Islet precursor cell (in vitro differentiated cells): ENCODE measurements at regions not wholly inside any gene's neighbourhood (a gene's known extent, or its start where the extent isn't known, plus 50 kb on each side); places are given as distances from the start of the nearest gene placed in this dataset.
"Not testable (repeated sequence)": the region's sequence is repeated elsewhere in the genome, so short reads cannot be mapped to it uniquely, and the experiment has no call there.

Source experiments
- DNase-seq: peaks from one replicate; pipeline ENCODE4 v3.0.0-alpha.2; 2018

DNA sequence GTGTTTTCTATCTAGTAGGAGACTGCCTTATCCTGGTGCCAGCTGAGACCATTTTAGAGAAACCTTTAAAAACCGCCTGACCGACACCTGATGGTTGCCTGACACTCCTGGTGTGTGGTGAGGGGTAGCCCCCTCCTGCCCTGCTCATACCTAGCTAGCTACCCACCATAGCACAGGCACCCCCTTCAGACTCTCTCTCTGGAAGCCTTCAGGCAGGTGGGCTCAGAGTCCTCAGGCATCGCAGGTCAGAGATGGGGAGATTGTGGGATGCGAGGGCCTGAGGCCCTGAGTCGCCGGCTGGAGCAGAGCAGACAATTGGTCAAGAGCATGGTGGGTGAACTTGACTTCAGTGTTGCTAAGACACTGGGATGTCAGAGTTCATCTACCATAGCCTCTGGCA is 424.6 kb downstream of the BRD1 start:
- no peak for DNase-seq

DNA sequence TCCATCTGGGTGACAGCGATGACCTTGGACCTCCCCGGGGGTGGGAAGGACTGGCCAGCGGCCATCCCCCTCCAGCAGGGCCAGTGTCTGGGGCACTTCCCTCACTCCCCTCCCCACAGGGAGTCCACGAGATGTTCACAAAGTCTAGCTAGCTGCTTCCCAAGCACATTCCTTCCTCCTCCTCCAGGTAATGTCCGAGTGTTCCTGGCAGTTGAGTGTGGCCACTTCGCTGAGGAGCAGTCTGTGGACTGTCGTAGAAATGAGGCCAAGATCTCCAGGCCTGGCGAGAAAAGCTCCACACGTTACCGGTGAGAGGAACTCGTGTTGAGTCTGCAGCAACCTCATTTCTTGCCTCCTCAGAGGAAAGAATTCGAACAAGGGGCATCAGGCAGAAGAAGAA is 425.5 kb downstream of the BRD1 start:
- peak; percentile 26 for DNase-seq

DNA sequence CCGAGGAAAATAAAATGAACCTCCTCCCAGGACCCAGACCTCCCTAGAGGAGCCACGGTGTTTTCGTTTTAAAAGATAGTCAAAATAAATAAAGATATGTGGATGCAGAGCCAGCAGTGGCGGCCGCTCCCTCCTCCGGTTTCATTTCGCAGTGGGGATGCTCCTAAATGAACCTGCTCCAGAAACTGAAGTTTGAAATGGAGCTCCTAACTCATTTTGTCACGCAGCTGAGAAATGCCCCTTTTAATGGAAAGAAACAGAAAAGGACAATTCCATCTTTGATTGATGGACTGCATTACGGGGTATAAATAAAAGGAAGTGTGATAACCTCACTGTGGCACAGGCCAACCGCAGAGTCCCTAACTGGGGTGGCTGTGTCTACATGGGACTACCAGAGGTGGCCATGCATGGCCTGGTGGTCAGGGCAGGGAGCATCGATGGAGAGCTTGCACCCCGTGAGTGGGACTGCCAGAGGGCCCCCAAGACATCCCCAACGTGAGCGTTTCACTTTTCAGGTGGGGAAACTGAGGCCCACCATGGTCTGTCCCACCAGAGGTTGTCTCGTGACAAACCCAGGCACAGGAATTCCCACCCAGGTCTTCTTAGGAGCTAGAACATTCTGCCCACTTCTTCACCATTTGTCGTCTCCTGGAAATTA is 426.6 kb downstream of the BRD1 start:
- no peak for DNase-seq

DNA sequence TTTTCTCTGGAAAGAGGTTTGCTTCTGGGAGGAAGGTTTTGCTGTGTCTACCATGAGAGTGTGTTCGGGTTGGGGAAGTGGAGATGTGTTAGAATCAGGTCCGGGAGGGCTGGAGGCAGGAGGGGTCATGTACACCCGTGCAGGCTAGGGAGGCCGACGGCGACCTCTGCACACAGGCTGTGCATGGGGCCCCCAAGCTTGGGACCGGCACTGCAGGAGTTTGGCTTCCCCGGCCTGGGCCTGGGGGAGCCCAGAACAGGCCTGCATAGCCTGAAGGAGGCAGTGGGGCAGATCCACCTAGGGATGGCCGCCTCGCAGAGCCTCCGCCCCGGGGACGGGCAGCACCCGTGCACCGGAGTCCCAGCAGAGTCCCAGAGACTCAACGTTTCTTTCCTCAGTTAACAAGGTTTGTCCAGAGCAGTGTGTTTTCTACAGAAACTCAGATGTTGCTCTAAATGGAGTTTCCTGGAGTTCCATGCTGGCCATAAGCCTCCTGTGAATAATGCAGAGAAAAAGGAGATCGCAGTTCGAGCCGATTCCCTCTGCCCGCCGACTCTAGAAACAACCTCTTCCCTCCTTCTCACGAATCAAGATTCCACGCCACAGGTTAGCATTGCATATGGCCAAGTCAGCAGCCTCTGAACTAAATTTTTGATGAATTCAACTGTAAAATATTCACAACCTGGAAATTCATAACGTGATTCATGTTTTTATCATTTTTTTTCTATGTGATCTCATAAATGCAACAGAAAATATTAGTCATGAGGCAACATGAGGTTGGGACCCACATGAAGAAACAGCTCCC is 427.3 kb downstream of the BRD1 start:
- DNase-seq = peak; percentile 34

DNA sequence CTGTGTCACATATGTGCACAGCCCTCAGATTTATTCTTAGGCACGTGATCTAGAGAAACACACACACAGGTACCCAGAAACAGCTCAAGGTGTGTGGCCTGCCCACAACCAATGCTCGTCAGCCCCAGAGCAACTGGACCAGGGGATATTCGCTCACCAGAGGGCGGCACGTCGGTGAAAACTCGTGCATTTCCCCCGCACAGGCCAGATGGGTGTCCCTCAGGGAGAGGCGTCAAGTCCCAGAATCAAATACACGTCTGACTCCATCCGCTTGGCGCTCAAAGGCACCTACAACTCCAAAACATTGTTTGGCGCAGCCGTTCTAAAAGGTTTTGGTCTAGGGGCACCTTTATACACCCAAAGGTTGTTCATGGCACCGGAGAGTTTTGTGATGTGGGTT is 429.0 kb downstream of the BRD1 start:
- DNase-seq = peak; percentile 45

DNA sequence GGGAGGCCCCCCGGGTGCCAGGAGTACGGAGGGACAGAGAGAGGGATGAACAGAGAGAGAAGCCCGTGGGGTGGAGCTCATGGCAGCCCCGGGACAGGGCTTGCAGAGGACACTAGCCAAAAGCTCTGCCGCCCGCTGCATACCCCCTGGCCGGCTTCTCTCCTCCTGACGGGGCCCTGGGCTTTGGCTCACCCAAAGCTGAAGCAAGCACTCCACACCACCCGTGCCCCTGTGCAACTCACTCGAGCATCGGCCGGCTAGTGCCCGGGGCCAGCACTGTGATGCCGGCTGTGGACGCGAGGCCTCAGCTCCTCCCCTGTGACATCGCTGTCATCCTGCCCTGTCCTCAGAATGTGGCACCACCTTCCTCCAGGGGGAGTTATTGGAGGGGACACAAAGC is 429.6 kb downstream of the BRD1 start:
- DNase-seq = peak; percentile 39

DNA sequence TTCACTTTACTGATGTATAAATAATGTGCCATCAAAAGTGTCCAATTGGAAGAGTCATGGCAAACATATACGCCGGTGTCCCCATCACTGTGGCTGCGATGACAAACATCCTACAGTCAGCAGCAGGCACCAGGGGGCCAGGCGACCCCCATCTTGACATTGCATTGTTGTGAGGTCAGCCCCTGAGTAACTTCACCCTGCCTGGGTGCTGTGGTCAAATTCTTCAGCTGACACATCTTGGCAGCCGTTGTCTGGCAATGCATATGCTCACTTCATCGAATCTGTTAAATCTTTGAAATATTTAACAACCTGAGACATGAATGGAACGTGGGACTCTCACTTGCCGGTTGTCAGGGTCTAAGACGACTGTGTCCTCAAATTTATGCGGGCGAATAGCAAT is 430.9 kb downstream of the BRD1 start:
- DNase-seq = peak; percentile 58

DNA sequence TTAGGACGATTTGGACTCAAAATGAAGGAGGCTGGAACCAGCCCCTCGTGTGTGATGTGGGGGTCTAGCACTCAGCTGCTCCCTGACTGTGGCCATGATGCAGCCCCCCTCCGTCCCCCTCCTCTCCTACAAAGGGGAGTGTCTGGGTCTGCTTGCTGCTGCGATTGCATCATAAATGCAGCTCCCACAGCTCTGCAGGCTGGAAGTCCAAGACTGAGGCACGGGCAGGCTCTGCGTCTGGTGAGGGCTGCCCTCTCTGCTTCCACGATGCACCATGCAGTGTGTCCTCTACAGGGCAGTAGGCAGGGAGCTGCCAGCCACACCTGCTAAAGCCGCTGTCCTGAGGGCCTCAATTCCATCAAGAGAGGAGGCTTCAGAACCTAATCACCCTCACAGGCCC is 432.1 kb downstream of the BRD1 start:
- peak; percentile 36 for DNase-seq

DNA sequence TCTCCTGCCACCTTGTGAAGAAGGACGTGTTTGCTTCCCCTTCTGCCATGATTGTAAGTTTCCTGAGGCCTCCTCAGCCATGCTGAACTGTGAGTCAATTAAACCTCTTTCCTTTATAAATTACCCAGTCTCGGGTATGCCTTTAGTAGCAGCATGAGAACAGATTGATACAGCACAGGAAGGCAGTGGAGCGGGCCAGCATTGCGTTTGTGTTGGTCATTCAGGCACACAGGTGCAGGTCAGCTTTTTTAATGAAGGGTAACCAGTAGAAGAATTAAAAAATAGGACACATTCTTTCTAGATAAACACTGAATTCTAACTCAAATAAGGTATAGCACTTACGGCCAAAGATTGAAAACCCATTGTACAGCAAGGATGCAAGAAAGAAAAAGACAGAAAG is 432.6 kb downstream of the BRD1 start:
- peak; percentile 9 for DNase-seq

DNA sequence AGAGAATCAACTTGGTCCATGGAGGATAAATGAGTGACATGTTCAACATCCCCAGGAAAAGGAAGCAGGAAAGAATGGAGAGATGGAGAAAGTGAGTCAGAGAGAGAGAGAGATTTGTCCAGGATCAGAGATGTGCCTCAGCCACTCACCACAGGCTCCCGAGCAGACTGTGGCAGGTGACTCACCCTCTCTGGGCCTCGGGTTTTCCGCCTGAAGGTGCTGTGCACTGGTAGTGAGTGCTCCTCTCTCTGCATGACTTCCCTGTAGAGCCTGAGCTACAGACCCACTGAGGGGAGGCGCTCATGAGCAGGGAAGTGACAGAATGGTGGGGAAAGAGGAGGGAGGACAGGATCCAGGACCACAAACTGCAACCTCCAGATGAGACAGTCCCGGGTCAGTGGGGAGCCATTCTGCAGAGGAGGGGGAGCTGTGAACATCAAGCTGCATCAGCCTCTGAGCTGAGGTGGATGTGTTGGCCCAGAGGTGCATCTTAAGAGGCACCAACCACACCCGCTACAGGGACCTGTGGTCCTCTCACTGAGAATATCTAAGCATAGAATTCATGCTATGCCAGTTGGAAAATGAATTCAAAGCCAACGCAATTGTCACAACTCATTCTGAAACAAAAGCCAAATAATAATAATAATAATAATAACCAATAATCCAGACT is 433.4 kb downstream of the BRD1 start:
- DNase-seq = peak; percentile 64

DNA sequence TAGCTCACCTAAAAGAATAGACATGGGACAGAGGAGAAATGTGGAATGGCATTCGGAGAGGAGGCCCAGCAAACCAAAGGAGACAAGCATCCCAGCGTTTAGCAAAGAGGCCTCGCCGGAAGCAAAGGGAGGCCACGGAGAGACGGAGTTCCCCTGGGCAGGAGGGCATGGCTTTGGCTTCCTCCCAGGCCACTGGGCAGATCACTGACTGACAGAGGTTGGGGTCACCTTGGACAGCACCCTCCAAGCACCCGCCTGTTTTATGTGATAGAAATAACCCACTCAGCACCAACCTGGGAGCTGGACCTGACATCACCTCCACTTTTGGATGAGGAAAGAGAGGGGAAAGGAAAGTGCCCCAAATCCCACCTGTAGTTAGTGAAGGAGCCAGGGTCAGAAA is 434.1 kb downstream of the BRD1 start:
- peak; percentile 30 for DNase-seq

DNA sequence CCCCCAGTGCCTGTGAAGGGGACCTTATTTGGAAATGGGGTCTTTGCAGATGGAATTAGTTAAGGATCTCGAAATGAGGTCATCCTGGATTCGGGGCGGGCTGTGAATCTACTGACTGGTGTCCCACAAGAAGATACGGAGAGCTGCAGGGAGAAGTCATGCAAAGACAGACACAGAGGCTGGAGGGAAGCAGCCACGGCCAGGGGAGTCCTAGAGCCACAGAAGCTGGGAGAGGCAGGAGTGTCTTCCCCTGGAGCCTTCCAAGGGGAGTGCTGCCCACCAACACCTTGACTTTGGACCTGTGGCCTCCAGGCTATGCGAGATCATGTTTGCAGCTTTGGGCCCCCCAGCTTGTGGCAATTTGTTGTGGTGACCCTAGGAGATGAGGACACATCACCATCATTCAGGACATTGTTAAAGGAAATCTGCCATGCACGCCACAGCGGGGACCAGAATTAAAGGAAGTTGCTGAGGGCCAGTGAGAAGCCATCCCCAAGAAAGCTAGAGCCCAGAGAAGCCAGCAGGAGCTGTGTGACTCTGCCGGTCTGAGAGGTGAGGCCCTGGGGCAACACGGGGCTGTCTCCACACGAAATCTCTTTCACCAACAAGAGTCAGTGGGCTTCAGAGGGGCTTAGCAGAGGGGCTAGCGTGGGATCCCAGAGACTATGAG is 434.7 kb downstream of the BRD1 start:
- DNase-seq = peak; percentile 33

DNA sequence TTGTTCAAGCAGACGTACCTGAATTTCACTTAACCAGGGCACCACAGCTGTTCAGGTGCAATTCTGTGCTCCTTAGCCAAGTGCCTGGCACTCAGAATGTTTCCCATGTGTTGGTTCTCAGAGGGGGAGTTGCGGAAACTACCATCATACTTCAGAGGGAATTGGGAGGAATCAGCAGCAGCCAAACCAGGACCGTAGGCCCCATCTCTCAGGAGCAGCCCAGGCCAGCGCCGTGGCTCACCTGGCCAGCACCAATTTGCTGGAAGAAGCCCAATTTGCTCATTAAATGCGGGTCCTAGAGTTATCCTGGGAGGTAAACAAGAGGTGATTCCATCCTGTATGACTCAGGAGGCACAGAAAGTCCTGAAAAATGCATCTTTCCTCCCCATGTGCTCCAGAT is 435.4 kb downstream of the BRD1 start:
- DNase-seq = peak; percentile 36

DNA sequence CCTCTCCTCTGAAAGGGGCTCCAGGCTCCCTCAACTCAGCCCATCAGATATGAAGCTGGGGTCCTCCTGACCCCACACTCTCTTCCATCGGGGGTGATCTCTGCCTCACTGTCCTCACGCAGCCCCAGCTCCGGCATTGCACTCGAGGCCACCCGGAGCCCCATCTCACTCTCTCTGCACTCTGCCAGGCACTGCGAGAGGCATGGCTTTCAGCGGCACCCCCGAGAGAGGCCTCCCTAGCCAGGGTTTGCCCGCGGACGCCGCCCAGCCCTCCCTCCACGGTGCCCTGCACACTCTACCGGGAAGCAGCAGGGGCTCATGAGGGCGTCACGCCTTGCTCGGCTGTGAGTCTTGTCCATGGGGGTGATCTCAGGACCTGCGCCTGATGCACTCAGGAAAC is 436.2 kb downstream of the BRD1 start:
- peak; percentile 32 for DNase-seq

DNA sequence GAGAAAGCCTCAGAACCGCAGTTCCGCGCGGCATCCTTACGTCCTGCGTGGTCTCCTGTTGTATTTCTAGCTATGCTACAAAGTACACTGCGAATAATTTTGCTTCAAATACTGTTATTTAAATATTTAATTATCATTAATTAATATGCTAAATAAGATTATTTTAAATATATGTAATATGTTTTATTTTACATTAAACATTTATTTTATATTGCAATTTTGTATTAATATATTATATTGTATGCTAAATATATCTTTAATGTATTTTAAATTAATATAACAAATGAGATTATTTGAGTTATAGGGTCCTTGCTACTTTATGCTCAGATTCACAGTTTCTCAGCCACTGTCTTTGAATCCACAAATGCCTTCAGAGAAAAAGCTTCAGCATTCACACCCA is 436.7 kb downstream of the BRD1 start:
- no peak for DNase-seq

DNA sequence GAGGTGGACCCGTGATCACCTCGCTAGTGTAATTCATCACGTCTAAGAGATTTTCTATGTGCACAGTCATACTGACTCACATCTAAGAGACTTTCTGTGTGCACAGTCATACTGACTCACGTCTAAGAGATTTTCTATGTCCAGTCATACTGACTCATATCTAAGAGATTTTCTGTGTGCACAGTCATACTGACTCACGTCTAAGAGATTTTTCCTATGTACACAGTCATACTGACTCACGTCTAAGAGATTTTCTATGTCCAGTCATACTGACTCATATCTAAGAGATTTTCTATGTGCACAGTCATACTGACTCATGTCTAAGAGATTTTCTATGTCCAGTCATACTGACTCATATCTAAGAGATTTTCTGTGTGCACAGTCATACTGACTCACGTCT is 443.8 kb downstream of the BRD1 start:
- DNase-seq = not testable (repeated sequence)

DNA sequence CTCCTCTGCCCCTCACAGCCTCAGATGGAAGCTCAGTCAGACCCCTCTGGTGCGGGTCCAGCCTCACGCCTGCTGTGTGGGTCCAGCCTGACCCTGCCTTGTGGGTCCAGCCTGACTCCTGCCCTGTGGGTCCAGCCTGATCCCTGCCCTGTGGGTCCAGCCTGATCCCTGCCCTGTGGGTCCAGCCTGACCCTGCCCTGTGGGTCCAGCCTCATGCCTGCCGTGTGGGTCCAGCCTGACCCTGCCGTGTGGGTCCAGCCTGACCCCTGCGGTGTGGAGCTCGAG is 445.3 kb downstream of the BRD1 start:
- peak; percentile 34 for DNase-seq

DNA sequence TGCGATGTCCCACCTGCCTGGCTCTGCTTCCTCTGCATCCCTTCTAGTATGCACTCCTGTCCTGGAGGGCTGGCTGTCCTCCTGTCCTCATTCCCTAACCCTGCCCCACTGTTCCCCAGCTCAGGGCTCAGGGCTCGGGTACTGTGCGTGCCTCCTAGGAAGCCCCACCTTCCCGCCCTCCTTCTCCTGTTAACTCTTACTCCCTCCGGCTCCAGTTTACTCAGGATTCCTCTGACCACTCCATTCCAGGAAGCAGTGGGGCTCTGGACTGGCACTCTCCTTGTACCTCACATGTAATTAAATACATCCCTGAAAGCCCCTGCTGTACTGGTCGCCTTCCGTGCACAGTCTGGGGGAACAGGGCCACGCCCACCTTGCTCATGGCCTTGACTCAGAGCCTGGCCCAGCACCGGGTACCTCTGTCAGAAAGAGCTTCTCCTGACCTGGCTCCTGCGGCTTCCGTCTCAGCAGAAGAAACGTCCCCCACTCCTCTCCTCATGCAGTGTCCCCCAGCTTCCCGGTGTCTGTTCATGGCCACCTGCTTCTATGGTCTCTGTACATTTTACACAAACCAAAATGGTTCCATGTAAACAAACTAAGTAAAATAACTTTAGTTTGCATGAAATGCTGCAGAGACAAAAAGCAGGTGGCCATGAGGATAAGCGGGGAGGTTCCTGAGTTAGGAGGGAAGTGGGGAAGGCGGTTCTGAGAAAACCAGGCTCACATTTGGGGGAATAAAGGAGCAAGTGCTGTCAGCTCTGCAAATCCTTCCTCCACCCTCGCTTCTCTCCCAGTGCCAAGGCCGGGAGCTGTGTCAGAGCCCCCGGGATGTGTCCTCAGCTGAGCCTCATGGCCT is 445.9 kb downstream of the BRD1 start:
- peak; percentile 33 for DNase-seq

DNA sequence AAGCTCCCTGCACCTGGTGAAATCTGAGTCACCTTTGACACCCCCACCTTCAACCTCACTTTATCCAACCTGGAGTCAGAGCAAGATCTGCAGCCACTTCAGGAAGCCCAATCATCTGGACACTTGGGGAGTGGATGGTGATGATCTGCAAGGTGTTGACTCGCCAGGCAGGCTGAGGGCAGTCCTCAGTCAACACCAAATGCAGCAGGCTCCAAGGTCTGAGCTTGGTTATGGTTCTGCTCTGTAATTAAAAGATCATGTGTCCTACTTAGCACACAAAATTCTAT is 446.9 kb downstream of the BRD1 start:
- peak; percentile 25 for DNase-seq

DNA sequence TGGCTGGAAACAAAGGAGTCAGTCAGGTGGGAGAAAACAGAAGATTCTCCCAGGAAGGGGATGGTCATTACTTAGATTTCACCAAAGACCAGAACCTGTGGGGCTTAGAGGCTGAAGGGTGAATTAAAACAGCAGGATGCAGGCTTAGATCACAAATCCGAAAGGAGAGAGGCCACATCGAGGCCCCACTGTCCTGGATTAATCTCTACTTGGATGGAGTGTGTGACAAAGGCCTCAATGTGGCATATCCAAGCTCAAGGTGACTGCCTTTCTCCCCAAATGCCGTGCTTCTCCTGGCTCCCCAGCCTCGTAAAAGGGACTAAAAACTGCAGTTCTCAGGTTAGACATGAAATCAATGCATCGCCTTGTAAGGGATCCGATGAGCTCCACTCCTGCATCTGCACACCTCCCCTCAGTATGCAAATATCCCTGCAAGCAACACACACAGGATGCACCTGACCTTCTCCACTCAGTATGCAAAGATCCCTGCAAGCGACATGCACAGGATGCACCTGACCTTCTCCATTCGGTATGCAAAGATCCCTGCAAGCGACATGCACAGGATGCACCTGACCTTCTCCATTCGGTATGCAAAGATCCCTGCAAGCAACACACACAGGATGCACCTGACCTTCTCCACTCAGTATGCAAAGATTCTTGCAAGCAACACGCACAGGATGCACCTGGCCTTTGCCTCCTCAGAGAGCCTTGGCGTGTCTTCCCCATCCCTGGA is 447.4 kb downstream of the BRD1 start:
- DNase-seq = peak; percentile 11

DNA sequence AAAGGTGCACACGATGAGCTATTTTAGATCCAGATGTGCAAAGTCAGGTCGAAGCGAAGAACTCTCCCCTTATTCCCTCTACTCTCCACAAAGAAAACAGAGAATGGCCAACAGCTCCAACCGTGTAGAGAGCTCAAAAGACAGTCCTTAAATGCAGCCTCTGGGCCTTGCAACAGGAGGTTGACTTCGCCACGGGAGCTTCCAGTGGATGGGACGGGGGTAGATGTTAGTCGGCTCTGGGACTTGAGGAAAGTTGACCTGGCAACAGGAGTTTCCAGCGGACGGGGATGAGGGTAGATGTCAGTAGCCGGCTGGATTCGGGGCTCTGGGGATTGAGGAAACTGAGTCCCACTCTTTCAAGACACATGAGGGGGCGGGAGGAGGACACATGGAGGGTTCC is 450.4 kb downstream of the BRD1 start:
- DNase-seq = peak; percentile 18

DNA sequence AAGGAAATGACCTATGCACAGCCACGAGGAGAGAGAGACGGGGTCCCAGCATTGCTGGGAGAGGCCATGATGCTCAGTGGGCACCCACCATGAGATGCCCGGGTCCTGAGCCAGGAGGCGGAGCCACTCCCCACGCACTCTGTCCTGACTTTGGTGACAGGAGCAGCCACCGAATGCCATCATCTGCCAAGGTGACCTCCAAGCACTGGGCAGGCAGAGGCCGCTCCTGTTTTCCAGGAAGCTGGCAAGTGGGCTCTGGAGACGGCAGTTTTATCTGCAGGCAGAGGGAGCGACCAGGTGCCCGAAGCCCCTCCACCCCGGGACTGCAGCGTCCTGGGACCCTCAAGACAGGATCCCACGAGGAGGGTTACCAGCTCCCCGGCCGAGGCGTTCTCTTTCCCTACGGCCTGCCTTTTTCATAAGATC is 453.9 kb downstream of the BRD1 start:
- DNase-seq = peak; percentile 38
